GM12873 (cell line): ENCODE measurements at regions not wholly inside any gene's neighbourhood (a gene's known extent, or its start where the extent isn't known, plus 50 kb on each side); places are given as distances from the start of the nearest gene placed in this dataset.

Experiments used
- CTCF ChIP-seq: IDR thresholded peaks from 2 replicates; pipeline ENCODE4 v1.5.1; 2012; ENCODE audit warnings: low read depth, mild to moderate bottlenecking, moderate library complexity, low read length, control low read depth; ENCODE audit not compliant: insufficient read depth; ENCODE audit errors: missing control alignments

DNA sequence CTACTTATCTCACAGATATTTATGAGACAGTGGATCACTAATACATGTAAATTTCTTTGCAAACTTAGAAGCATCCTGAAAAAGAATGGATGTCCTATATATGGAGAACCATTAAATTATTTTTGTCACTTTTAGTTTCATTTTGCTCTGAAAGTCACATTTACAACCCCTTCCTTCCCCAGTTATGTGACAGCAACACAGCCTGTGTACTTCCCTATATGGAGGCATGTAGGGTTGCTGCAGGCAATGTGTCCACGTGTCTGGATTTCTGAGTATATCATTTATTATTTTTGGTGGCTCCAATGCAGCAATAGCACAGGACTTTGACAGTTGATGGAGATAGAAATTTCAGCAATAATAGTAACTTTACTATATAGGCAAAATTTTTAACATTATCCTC lies 156.4 kb downstream of the ST8SIA4 start:
- TF ChIP-seq CTCF, result no peak

DNA sequence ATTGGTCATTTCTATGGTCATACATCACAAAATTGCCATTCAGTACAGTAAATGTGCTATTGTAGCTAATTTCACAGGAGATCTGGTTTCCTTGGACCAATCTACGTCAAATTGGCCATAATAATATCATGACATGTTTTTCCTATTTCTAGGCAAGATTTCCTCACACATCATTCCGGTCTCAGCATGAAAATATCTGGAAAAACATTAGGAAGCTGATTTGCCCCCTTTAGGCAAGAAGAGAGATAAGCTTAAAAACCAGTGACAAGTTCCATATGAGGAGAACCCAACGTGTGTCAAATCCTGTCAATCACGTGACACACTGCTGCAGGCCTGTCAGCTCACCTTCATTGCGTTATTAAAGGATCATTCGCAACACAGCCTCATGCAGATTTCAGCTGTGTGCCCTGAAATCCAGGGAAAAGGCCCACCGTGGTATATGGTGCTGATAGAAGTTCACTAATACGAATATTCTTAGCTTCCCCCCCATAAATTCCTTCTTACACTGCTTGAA lies 153.3 kb downstream of the ST8SIA4 start:
- no peak for TF ChIP-seq CTCF

- TF ChIP-seq CTCF, result no peak
Measured at GRCh38 chr5:100755435-100755834, 147.6 kb downstream of the ST8SIA4 start.
